ENCODE measurements at regions not wholly inside any gene's neighbourhood (a gene's known extent, or its start where the extent isn't known, plus 50 kb on each side); places are given as distances from the start of the nearest gene placed in this dataset.

GRCh38 chr5:1997640-1998347 is 115.1 kb upstream of the IRX4 start:
- TF ChIP-seq MAX (IDR thresholded peaks at IDR 0.05) (no peak), CTCF (IDR thresholded peaks at IDR 0.05; ENCODE audit: control extremely low read depth in 1 of 3, insufficient read depth in 1 of 3, low read depth in 1 of 3, low read length in 3 of 3) (no peak), POLR2A (IDR thresholded peaks at IDR 0.05; ENCODE audit: control extremely low read depth in 1 of 2, low read depth in 2 of 2, low read length in 2 of 2) (no peak)

Data from H1 (cell line).